Endothelial cell of hepatic sinusoid (primary cell): ENCODE measurements at regions not wholly inside any gene's neighbourhood (a gene's known extent, or its start where the extent isn't known, plus 50 kb on each side); places are given as distances from the start of the nearest gene placed in this dataset.

Source experiments
- in situ Hi-C: cut with HindIII; loops from 2 replicates; pipeline ENCODE4 v1.10.0; 2017; ENCODE audit warnings: low sequenced_read_pairs

GRCh38 chr10:28077889-28078288 lies 79.0 kb upstream of the ODAD2 start:
- in situ Hi-C loops = no loop called here

GRCh38 chr10:28075424-28075823 lies 76.5 kb upstream of the ODAD2 start:
- in situ Hi-C loops = no loop called here

GRCh38 chr10:28072573-28072972 lies 73.7 kb upstream of the ODAD2 start:
- in situ Hi-C loops = no loop called here

GRCh38 chr10:28060031-28060607 lies 61.2 kb upstream of the ODAD2 start:
- in situ Hi-C loops = no loop called here

- in situ Hi-C loops = no loop called here
These were observed 59.9 kb upstream of the ODAD2 start for GRCh38 chr10:28058746-28059145.

- in situ Hi-C loops = no loop called here
These were observed 55.5 kb upstream of the ODAD2 start for GRCh38 chr10:28054228-28054860.

- in situ Hi-C loops = no loop called here
These were observed 50.4 kb upstream of the ODAD2 start for GRCh38 chr10:28049286-28049685.
